Astrocyte (in vitro differentiated cells and primary cell): ENCODE measurements at regions not wholly inside any gene's neighbourhood (a gene's known extent, or its start where the extent isn't known, plus 50 kb on each side); places are given as distances from the start of the nearest gene placed in this dataset.

Experiments used
- DNase-seq: peaks from one replicate; pipeline ENCODE4 v3.0.0-alpha.2; 2010; ENCODE audit warnings: low read depth
- FAIRE-seq: peaks from 2 replicates; lab custom pipeline; 2011; peaks lifted over from hg19 to GRCh38; lab: Jason Lieb, UNC
- H2AFZ ChIP-seq: 2 replicates; pipeline ENCODE4 v1.6.0; 2012; ENCODE audit warnings: low read depth, low read length, inconsistent platforms
- H3K27ac ChIP-seq: 2 replicates; pipeline ENCODE4 v1.5.1; 2011; ENCODE audit warnings: low read depth, low read length, inconsistent platforms
- H3K27me3 ChIP-seq: 2 replicates; pipeline ENCODE4 v1.6.0; 2011; ENCODE audit warnings: low read length, inconsistent platforms; ENCODE audit not compliant: insufficient read depth
- H3K36me3 ChIP-seq: 2 replicates; pipeline ENCODE4 v1.5.1; 2011; ENCODE audit warnings: low read length, inconsistent platforms; ENCODE audit not compliant: insufficient read depth
- H3K4me1 ChIP-seq: 2 replicates; pipeline ENCODE4 v1.5.1; 2011; ENCODE audit warnings: low read length, inconsistent platforms; ENCODE audit not compliant: insufficient read depth
- H3K4me2 ChIP-seq: 2 replicates; pipeline ENCODE4 v1.6.0; 2012; ENCODE audit warnings: low read length, inconsistent platforms
- H3K4me3 ChIP-seq: 2 replicates; pipeline ENCODE4 v1.5.1; 2011; ENCODE audit warnings: low read depth, mild to moderate bottlenecking, low read length, inconsistent platforms; ENCODE audit not compliant: insufficient read depth
- H3K79me2 ChIP-seq: 2 replicates; pipeline ENCODE4 v1.6.0; 2012; ENCODE audit warnings: mild to moderate bottlenecking, low read length, inconsistent platforms; ENCODE audit not compliant: insufficient read depth
- H3K9ac ChIP-seq: 2 replicates; pipeline ENCODE4 v1.6.0; 2012; ENCODE audit warnings: mild to moderate bottlenecking, low read length, inconsistent platforms
- H3K9me3 ChIP-seq: 2 replicates; pipeline ENCODE4 v1.5.1; 2012; ENCODE audit warnings: low read depth, mild to moderate bottlenecking, low read length, inconsistent platforms; ENCODE audit not compliant: insufficient read depth
- H4K20me1 ChIP-seq: 2 replicates; pipeline ENCODE4 v1.6.0; 2012; ENCODE audit warnings: low read length, inconsistent platforms; ENCODE audit not compliant: insufficient read depth
- H3K27ac Mint-ChIP-seq: one replicate; pipeline ENCODE4 v1.8.0; 2021; ENCODE audit warnings: mild to moderate bottlenecking, mixed read lengths; ENCODE audit not compliant: unreplicated experiment
- H3K27me3 Mint-ChIP-seq: one replicate; pipeline ENCODE4 v1.8.0; 2021; ENCODE audit warnings: low read depth, mixed read lengths; ENCODE audit not compliant: unreplicated experiment
- H3K36me3 Mint-ChIP-seq: one replicate; pipeline ENCODE4 v1.8.0; 2021; ENCODE audit warnings: low read depth, mixed read lengths; ENCODE audit not compliant: unreplicated experiment
- H3K4me1 Mint-ChIP-seq: one replicate; pipeline ENCODE4 v1.8.0; 2021; ENCODE audit warnings: low read depth, mixed read lengths; ENCODE audit not compliant: unreplicated experiment
- H3K4me3 Mint-ChIP-seq: one replicate; pipeline ENCODE4 v1.8.0; 2021; ENCODE audit warnings: mild to moderate bottlenecking, moderate library complexity, mixed read lengths; ENCODE audit not compliant: unreplicated experiment
- H3K9me3 Mint-ChIP-seq: one replicate; pipeline ENCODE4 v1.8.0; 2021; ENCODE audit warnings: mild to moderate bottlenecking, mixed read lengths; ENCODE audit not compliant: unreplicated experiment
- EZH2 ChIP-seq: IDR thresholded peaks from 2 replicates; pipeline ENCODE4 v1.6.1; 2012; ENCODE audit warnings: mild to moderate bottlenecking, low read length, inconsistent platforms; ENCODE audit not compliant: insufficient read depth
- TF ChIP-seq, protein P1 (sequence below): IDR thresholded peaks from 2 replicates; pipeline ENCODE4 v1.5.1; 2011; ENCODE audit warnings: low read depth, mild to moderate bottlenecking, inconsistent platforms, low read length, moderate library complexity; ENCODE audit not compliant: insufficient read depth

DNA sequence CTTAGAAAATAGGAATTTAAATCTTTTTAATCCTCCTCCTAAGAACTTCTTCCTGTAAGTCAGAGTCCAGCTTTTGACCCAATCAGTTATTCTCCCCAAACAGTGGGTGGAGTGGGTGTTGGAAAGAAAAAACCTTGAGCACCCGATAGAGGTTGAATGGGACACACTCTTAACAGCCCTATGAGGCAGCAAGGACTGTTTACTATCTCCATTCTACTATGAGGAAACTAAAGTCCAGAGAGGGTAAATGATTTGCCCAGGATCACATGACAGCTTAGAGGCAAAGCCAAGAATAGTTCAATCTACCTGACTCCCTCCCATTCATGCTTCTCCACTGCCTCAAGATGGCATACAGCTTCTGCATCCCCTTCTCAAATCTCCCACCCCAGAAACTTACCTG is 57.6 kb upstream of the SLC35B4 start:
- peaks cover under 1% of the 10 kb centered on the region for H3K4me1 Mint-ChIP-seq
- Histone ChIP-seq H3K4me1 (no peaks in the 10 kb centered on the region), H4K20me1 (no peaks in the 10 kb centered on the region), H3K9ac (no peak overlapping the region), H3K9me3 (no peaks in the 10 kb centered on the region), H3K4me2 (no peak overlapping the region), H3K27ac (no peak overlapping the region), H3K79me2 (no peaks in the 10 kb centered on the region), H3K4me3 (no peak overlapping the region), H2AFZ (no peak overlapping the region), H3K27me3 (peaks cover 7% of the 10 kb centered on the region), H3K36me3 (no peaks in the 10 kb centered on the region)
- TF ChIP-seq, protein P1, sequence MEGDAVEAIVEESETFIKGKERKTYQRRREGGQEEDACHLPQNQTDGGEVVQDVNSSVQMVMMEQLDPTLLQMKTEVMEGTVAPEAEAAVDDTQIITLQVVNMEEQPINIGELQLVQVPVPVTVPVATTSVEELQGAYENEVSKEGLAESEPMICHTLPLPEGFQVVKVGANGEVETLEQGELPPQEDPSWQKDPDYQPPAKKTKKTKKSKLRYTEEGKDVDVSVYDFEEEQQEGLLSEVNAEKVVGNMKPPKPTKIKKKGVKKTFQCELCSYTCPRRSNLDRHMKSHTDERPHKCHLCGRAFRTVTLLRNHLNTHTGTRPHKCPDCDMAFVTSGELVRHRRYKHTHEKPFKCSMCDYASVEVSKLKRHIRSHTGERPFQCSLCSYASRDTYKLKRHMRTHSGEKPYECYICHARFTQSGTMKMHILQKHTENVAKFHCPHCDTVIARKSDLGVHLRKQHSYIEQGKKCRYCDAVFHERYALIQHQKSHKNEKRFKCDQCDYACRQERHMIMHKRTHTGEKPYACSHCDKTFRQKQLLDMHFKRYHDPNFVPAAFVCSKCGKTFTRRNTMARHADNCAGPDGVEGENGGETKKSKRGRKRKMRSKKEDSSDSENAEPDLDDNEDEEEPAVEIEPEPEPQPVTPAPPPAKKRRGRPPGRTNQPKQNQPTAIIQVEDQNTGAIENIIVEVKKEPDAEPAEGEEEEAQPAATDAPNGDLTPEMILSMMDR, result no peak
- no peak for TF ChIP-seq EZH2
- H3K4me3 Mint-ChIP-seq, result no peak overlapping the region
- FAIRE-seq (no peak), DNase-seq (no peak)
- no peaks in the 10 kb centered on the region for H3K36me3 Mint-ChIP-seq
- no peaks in the 10 kb centered on the region for H3K9me3 Mint-ChIP-seq
- no peak overlapping the region for H3K27ac Mint-ChIP-seq
- peaks cover 24% of the 10 kb centered on the region for H3K27me3 Mint-ChIP-seq

DNA sequence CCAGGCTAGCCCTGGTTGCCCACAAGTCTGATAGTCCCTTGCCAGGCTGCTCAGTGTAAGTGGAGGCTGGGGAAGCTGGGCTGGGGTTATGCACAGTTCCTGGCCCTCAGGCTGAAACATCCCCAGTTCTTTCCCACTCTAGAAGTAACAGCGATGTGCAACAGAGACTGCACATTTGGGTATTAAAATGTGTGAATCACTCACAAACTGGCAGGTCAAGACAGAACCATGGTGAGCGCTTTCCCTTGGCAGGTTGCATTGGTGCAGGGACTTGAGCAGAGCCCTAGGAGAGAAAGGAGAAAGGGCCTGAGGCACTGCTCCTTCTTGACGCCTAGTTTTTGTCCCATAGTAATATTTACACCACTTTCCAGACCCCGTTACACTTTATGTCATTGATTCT is 56.1 kb upstream of the SLC35B4 start:
- Histone ChIP-seq H3K27ac (no peak overlapping the region), H3K27me3 (peaks cover 7% of the 10 kb centered on the region), H3K9me3 (no peaks in the 10 kb centered on the region), H3K4me2 (no peak overlapping the region), H3K4me3 (no peak overlapping the region), H4K20me1 (no peaks in the 10 kb centered on the region), H3K36me3 (no peaks in the 10 kb centered on the region), H2AFZ (no peak overlapping the region), H3K4me1 (no peaks in the 10 kb centered on the region), H3K79me2 (no peaks in the 10 kb centered on the region), H3K9ac (no peak overlapping the region)
- DNase-seq (no peak), FAIRE-seq (no peak)
- H3K4me1 Mint-ChIP-seq, result peaks cover 7% of the 10 kb centered on the region
- no peaks in the 10 kb centered on the region for H3K36me3 Mint-ChIP-seq
- H3K4me3 Mint-ChIP-seq, result no peak overlapping the region
- H3K9me3 Mint-ChIP-seq, result no peaks in the 10 kb centered on the region
- H3K27me3 Mint-ChIP-seq, result peaks cover 22% of the 10 kb centered on the region
- TF ChIP-seq, protein P1, result no peak
- no peak for TF ChIP-seq EZH2
- H3K27ac Mint-ChIP-seq, result no peak overlapping the region

DNA sequence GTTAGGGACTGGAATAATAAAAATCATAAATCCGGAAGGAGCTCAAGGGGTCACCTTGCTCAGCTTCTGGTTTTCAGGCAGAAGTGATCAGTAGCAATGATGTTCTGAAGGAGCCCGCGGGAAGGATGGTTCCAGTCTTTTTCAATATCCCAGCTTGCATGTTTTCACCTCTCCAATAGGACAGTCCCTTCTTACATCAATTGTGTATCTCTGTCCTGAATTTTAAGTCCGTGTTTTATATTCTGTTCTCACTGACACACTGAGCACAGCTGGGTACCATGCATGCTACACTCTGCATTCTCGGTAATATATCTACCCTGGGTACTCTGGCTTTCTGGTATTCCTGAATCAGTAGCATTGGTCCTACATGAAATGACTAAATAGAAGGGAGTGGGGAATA is 55.2 kb upstream of the SLC35B4 start:
- no peak for FAIRE-seq
- no peak overlapping the region for H3K9ac ChIP-seq

More for the DNA sequence above, 55.2 kb upstream of the SLC35B4 start:
- H3K4me1 Mint-ChIP-seq, result peaks cover 7% of the 10 kb centered on the region
- Histone ChIP-seq H3K4me2 (no peak overlapping the region), H3K27ac (no peak overlapping the region), H4K20me1 (no peaks in the 10 kb centered on the region), H3K27me3 (peaks cover 7% of the 10 kb centered on the region), H3K9me3 (no peaks in the 10 kb centered on the region), H2AFZ (no peak overlapping the region), H3K4me1 (no peaks in the 10 kb centered on the region), H3K4me3 (no peak overlapping the region), H3K36me3 (no peaks in the 10 kb centered on the region), H3K79me2 (no peaks in the 10 kb centered on the region)
- peaks cover 19% of the 10 kb centered on the region for H3K27me3 Mint-ChIP-seq
- DNase-seq, result no peak
- TF ChIP-seq, protein P1, result no peak
- H3K9me3 Mint-ChIP-seq, result no peaks in the 10 kb centered on the region
- no peak overlapping the region for H3K27ac Mint-ChIP-seq
- H3K36me3 Mint-ChIP-seq, result no peaks in the 10 kb centered on the region
- no peak overlapping the region for H3K4me3 Mint-ChIP-seq
